Medulla oblongata (tissue), 1 donor: ENCODE measurements at regions not wholly inside any gene's neighbourhood (a gene's known extent, or its start where the extent isn't known, plus 50 kb on each side); places are given as distances from the start of the nearest gene placed in this dataset.
"Not testable (repeated sequence)": the region's sequence is repeated elsewhere in the genome, so short reads cannot be mapped to it uniquely, and the experiment has no call there.

Source experiments
- DNase-seq: peaks from one replicate; pipeline ENCODE4 v3.0.0-alpha.2; 2015; ENCODE audit errors: extremely low spot score

DNA sequence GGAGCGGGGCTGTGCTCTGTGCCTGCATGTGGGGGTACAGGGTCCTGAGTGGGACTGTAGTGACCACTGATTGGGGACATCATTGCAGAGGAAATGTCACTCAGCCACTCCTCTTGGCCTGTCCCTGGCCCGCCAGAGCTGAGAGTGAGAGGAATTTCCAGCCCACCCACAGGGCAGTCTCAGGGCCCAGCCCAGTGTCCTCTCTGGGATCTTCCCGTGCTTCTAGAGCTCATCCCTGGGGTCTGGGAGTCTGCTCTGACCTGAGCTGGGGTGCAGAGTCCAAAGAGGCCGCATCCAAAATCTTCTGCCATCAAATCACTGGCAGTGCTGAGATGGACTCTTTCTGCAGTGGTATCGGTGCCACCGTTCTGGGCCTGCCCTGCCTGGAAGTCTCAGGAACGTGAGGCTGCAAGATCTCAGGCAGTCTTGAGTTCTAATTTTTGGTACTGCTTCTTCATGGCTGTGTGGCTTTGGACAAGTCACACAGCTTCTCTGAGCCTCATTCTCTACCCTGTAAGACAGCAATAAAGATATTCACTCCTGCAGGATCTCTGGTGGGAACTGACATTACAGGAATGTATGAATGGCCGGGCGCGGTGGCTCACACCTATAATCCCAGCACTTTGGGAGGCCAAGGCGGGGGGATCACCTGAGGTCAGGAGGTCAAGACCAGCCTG, 100.8 kb upstream of the TARDBP start:
- no peak for DNase-seq

DNA sequence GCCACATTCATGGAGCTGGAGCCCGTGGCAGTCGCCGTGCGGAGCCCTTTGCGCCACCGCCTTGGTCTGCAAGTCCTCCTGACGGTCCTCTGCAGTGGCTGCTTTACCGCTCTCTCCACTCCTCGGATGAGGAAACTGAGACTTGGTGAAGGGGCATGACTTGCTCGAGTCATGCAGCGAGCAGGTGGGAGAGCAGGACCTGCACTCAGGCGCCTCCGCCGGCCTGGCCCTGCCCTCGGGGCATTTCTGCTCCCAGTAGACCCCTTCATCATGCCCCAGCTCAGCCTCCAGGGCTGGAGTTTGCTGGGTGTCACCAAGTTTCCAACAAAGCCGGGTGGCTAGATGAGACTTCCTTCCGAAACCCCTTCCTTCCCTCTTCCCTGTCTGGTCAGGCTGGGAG, 100.0 kb upstream of the TARDBP start:
- no peak for DNase-seq

DNA sequence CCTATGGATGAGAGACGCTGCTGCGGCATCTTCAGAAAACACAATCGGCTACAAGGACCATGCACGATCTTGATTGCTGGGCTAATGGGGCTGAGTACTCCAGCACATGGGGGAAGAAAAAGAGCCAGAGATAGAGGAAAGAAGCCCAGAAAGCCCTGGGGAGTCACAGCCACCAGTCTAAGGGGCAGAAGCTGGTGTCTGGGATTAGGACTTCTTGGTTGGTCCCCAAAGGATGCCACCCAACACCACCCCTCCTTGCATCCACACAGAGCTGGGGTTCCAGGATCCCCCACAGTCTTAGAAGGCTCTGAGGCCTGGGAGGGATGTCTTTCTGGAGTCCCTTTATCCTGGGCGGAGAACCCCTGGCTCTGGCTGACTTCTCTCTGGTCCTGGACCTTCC, 98.4 kb upstream of the TARDBP start:
- DNase-seq = no peak

DNA sequence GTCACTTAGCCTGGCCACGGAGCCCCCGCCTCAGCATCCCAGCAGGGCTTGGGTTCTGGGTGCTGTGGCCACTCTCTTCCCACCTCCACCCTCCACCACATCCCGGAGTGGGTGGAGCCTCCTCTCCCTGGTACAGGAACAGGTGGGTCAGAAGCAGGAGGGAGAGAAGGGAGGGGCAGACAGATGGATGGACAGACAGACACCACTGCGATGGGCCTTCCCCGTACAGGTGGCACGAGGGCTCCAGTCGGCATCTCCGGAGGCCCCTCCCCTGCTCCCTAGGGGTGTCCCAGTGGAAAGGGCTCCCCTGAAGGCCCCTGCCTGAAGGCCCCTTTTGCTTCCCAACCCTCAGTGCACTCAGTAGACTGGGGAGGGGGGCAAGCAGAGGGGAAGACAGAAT, 96.9 kb upstream of the TARDBP start:
- DNase-seq = no peak

DNA sequence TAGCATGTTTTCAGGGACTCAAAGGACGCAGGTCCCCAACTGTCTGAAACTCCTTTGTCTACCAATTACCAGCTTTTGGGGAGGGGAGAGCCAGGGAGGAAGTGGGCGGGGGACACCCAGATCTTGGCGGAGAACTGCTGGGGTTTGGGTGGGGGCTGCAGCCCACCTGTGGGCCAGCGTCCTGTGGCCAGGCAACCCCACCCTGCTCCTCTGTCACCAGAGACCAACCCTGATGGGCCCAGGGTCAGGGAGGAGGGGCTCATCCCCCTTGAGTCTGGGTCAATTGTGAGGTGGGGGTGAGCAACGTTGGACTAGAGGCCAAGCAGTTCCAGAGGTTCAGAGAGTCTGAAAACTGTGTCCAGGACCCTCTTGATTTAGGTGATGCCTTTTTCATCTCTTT, 96.1 kb upstream of the TARDBP start:
- no peak for DNase-seq

DNA sequence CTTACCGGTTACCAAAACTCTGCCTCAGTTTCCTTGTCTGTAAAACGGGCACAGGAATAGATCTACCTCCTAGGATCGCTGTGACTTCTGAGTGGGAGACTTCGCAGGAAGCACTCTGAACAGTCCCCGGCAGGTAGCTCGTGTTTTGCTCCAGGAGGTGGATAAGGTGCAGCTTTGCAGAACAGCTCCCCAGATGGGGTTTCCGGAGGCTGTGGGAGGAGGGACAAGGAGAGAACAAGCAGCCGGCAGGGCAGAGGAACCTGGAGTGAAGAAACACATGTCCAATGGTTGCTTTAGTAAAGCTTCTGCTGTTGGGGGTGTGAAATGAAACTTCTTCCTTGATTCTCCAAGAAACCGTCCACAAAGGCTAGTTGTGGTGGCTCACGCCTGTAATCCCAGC, 95.5 kb upstream of the TARDBP start:
- DNase-seq = no peak

DNA sequence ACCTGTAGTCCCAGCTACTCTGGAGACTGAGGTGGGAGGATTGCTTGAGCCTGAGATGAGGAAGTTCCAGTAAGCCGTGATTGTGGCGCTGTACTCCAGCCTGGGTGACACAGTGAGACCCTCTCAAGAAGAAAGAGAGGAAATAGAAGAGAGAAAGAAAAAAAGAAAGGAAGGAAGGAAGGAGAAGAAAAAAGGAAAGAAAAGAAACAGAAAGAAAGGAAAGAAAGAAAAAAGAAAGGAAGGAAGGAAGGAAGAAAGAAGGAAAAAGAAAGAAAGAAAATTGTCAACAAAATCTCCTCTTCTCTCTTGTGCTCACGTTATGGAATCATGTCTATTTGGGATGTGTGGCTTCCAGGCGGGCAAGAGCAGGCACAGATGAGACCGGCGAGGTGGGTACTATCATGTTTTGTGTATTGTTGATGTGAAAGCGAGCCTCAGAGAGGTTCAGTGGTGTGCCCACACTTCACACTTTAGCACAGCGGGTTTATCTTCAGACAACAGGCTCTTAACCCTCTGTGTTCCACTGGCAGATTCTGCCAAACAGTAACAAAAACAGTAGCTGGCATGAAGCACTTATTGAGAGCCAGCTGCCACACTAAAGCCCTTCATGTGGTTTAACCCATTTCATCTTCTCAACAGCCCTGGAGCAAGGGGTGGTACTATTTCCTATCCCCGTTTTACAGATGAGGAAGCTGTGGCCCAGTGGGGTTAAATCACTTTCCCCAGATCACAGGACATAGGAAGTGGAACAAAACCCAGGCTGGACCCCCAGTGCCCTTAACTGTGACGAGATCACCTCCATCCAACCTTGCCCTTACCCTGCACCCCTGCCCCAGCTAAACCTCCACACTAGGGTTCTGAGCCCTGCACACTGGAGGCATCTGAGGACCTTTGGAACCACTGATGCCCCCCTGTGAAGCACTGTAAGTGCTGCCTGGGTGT, 94.7 kb upstream of the TARDBP start:
- no peak for DNase-seq

DNA sequence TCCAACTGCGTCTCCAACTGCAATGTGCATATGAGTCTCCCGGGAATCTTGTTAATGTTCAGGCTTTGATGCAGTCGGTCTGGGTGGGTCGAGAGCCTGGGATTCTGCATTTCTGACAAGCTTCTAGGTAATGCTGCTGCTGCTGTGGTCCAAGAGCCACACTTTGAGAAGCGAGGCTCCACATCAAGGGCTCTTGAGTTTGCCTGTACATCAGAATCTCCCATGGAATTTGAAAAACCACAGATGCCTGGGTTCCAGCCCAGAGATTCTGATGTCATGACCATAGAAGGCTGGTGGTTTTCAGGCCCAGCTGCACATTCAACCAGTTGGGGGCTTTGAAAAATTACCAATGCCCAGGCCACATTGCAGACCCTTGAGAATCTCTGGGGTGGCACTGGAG, 93.9 kb upstream of the TARDBP start:
- DNase-seq = no peak

DNA sequence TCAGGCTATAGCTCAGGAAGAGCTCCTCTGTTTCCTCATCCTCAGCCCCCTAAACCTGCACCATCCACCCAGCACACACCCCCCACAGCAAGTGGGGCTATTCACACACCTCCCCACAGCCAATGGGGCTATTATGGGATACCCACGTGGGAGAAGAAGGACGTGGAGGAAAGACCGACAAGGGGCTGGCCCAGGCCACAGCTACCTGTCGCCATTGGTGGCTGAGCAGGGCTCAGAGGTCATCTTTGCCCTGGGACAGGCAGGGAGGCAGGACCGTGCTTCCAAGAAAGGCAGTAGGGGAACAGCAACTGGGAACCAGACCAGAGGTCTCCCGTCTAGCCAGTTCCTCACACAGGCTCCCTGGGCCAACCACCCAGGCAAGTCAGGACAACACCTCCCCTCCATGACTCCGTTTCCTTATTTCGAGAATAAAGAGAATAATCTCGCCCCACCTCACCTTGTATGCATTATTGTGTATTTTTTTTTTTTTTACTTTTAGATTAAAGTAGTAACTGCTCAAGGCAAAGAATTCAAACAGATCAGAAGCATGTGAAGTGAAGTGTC, 92.3 kb upstream of the TARDBP start:
- DNase-seq = no peak

DNA sequence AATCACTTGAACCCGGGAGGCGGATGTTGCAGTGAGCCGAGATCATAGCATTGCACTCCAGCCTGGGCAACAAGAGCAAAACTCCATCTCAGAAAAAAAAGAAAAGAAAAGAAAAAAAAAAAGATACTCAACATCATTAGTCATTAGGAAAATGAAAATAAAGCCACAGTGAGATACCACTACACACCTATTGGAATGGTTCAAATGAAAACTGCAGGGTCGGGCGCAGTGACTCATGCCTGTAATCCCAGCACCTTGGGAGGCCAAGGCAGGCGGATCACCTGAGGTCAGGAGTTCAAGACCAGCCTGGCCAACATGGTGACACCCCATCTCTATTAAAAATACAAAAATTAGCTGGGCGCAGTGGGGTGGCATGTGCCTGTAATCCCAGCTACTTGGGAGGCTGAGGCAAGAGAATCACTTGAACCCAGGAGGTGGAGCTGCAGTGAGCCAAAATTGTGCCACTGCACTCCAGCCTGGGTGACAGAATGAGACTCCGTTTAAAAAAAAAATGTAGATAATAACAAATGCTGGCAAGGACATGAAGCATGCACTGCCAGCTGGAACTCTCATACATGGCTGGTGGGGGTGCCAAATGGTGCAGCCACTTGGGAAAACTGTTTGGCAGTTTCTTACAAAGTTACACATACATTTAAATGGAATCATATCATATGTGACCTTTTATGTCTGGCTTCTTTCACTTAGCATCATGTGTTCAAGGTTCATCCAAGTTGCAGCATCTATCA, 90.0 kb upstream of the TARDBP start:
- not testable (repeated sequence) for DNase-seq

DNA sequence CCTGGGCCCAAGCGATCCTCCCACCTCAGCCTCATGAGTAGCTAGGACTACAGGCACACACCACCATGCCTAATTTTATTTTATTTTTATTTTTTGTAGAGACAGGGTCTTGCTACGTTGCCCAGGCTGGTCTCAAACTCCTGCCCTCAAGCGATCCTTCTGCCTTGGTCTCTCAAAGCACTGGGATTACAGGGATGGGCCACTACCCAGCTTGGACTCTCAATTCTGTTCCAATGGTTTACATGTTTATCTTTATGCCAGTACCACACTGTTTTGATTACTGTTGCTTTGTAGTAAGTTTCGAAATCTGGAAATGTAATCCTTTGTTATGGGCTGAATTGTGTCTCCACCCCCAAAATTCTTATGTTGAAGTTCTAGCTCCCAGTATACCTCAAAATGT, 88.4 kb upstream of the TARDBP start:
- no peak for DNase-seq

DNA sequence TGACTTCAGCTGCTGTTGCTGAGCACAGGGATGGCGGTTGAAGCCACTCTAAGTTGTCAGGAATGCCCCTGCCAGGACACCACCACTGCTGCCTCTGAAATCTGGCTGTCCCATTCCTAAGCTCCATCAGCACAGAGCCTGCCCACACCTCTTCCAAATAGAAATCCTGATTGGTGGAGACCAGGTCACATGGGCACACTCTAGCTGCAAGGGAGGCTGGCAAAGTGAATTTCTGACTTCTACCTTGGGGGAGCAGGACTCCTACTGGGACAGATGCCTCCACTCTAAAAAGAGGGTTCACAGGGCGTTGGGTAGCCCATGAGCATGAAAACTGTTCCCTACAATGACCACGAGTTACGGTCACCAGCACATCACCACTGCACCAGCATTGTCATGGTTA, 83.8 kb upstream of the TARDBP start:
- DNase-seq = no peak

DNA sequence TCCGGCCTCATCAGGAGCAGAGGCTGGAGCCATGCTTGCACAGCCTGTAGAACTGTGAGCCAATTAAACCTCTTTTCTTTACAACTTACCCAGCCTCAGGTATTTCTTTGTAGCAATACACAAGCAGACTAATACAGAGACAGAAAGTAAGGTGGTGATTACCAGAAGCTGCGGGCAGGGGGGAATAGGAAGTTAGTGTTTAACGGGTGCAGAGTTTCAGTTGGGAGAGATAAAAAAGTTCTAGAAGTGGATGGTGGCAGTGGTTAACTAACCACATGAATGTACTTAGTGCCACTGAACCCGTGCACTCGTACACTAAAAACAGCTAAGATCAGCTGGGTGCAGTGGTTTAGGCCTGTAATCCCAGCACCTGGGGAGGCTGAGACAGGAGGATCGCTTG, 80.4 kb upstream of the TARDBP start:
- DNase-seq = no peak

DNA sequence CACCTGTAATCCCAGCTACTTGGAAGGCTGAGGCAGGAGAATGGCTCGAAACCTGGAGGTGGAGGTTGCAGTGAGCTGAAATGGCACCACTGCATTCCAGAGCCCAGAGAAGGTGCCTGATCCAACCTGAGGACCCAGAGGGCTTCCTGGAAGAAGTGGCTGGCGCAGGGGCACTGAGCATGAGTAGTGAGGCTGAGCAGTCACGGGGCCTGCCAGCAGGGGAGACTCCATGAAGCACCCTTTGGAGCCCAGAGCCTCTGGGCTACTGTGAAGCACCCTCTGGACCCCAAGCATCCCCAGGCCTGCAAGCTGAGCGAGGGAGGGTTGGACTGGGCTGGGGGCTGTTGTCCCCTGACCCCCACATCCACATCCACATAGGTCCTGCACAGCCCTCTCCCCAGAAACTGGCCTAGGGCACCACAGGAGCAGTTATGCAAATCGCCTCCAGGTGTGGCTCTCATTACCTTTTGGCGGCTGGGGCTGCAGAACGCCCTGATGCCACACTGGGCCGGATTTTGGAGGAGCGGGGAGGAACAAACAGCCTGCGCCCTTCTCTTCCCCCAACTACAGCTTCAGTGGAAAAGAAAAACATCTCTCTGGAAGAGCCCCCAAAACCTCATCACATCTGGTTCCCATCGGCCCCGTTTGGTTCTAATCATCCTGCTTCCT, 78.2 kb upstream of the TARDBP start:
- DNase-seq = no peak

DNA sequence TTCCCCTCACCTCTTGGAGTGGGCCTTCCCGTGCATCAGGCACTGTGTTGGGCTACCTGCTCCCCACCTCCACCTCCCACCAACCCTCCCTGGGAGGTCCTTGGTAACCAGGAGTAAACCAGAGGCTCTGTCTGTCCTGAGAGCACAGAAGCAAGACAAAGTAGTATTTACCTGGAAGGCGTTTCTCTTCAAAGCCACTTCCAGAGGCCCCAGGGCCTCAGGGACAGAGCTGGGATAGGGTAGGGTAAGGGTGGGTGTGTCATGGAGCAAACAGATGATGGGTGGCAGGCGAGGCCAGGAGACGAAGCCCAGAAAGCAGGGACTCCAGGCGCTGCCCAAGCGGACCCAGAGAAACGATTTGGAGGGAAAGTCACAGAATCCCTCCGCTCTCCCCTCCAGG, 77.2 kb upstream of the TARDBP start:
- DNase-seq = no peak

DNA sequence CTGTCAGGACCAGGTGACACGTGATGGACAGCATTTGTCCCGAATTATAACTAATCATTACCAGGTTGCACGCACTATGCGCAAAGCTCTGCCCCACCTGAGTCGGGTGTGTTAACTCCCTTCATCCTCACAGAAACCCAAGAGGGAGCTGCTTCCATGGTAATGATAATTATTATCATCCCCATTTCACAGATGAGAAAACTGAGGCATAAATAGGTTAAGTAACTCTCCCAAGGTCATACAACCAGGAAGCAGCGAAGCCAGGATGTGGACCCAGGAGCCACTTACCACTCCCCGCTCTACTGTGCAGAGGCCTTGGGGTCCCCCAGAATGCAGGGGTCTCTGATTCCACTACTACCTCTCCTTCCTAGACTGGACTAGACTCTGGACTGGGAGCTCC, 76.7 kb upstream of the TARDBP start:
- no peak for DNase-seq

DNA sequence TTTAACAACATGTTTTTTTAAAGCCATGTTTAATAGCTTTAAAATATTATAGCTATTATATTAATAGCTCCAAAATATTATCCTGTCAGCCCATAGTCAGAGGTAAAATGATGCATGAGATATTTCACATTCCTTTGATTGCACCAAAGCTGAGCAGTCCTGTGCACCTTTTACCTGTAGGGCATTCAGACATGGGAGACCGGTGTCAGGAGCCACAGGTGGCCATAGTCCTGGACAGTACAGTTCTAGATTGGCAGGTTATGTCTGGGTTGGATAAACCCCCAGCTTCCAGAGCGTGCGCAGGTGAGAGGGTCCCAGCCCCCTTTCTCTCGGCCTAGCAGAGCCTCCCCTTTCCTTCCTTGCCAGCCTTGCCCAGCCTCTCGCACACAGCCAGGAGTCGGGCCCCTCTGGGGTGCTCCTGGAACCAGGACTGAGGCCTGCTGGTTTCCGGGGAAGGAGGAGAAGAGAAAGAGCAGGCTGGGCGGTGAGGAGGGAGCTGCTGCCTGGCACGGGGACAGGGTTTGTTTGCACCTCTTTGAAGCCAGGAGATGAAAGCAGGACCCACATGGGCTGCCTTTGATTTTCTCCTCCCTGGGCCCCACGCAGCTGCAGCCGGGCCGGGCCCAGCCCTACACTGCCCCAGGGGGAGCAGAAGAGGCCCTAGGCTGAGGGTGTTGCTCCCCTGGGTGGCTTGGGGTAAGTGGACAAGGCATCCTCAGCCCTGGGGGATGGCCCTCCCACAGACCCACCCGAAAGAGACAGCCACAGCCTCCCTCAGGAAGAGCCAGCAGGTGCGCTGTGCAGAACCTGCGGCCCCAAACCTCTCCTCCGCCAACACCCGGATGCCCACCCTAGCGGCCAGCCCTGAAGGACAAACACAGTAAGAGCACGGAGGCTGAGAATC, 75.2 kb upstream of the TARDBP start:
- no peak for DNase-seq

DNA sequence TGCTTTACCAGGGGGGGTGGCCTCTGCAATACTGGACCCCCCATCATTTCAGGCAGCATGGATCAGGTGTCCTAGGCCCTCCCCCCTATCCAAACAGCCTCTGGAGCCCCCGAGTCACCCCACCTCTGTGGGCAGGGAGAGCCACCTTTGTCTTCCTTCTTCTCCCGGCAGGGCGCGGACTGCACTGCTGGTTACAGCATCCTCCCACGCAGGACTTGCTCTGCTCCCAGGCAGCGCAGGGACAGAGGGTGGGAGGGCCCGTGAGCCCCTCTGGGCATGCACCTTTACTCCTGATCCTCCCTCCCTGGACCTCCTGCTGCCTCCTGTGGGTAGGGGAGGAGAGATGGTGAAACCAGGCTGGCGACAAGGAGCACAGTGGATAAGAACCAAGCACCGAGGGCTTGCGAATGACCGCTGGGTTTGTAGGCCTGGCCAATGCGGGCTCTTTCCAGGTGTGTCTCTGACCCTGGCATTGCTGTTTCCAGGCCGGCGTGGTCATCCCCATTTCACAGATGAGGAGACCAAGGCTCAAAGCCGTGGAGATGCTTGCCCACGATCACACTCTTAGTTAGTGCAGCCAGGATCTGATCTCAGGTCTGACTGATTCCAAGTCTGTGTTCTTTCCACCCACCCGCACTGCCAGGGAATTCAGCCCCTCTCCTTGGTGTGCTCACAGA, 73.6 kb upstream of the TARDBP start:
- no peak for DNase-seq

DNA sequence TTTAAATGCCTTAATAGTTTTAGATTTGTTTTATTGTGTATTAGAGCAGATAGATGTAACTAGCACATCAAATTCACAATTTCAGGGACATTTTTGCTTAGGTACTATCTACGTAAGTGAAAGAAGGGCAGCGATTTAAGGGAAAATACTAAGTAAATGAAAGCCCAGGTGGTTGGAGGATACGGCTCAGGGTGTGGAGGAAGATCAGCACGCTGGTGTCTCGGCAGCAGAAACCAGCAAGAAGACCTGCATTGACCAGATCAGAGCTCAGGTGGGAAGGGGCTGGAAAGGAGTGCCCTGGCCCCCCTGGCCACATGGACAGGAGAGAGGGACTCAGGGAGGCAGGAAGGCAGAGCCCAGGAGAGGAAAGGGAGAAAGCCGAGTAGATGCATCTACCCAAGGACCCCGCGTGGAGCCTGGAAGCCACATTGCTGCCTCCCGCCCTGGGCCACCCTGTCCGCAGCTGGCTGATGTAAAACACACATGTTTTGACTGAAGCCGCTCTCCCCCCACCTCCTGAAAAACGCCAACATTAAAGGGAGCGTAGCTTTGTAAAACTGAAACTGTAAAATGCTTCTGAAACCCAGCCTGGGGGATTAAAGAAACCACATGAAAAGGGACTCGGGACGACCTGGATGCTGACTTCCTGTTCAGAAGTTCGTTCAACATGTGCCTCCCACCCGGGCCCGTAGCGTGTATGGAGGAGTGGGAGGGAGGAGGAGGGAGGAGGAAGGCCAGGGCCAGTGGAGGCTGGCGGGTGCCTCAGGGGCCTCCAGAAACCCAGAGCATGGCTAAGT, 72.6 kb upstream of the TARDBP start:
- DNase-seq = no peak
